GM12878 (cell line): ENCODE measurements at regions not wholly inside any gene's neighbourhood (a gene's known extent, or its start where the extent isn't known, plus 50 kb on each side); places are given as distances from the start of the nearest gene placed in this dataset.

ENCODE experiments used
- ATAC-seq: fragments of 200-7000 bp; cut with Tn5 transposase; 3 replicates; pipeline ENCODE4 v1.9.1; 2020; ENCODE audit warnings: mild to moderate bottlenecking, moderate library complexity
- BruUV-seq: library from RNA; stranded (reverse); fragments of 400-500 nt; replicated peaks from 2 replicates; lab custom pipeline; 2021; lab: Mats Ljungman, UMichigan
- CTCF ChIA-PET: fragments of 300-600 bp; sonication (Branson Sonifier 250); formaldehyde crosslinking; extraction: SDS; loops from one replicate; lab custom pipeline; 2021; ENCODE audit warnings: inconsistent platforms; lab: Yijun Ruan, JAX
- POLR2A ChIA-PET: fragments of 350-600 bp; formaldehyde crosslinking; extraction: SDS; loops from one replicate; lab custom pipeline; 2021; ENCODE audit warnings: inconsistent platforms; lab: Charles Lee
- RAD21 ChIA-PET: fragments of 300-600 bp; sonication (Branson Sonifier 250); formaldehyde crosslinking; loops from one replicate; lab custom pipeline; 2023; ENCODE audit warnings: antibody characterized with exemption; ENCODE audit not compliant: unreplicated experiment; lab: Charles Lee
- SMC1A ChIA-PET: fragments of 300-600 bp; sonication (Branson Sonifier 250); formaldehyde crosslinking; loops from one replicate; lab custom pipeline; 2023; ENCODE audit not compliant: unreplicated experiment, uncharacterized antibody; lab: Charles Lee
- DNase-seq: peaks from one replicate; pipeline ENCODE4 v3.0.0-alpha.2; 2011; ENCODE audit warnings: low read depth, low spot score
- FAIRE-seq: peaks from 3 replicates; lab custom pipeline; 2011; peaks lifted over from hg19 to GRCh38; lab: Jason Lieb, UNC
- H2AFZ ChIP-seq: 2 replicates; pipeline ENCODE4 v1.6.0; 2011; ENCODE audit warnings: low read depth, low read length, control low read depth; ENCODE audit not compliant: control insufficient read depth
- H3K27ac ChIP-seq: 2 replicates; pipeline ENCODE4 v1.5.1; 2011; ENCODE audit warnings: control low read depth; ENCODE audit not compliant: control insufficient read depth, insufficient read depth
- H3K27me3 ChIP-seq, 2 experiments: replicated peaks in 1 of 2; 2 replicates each; pipeline versions ENCODE4 v1.6.0 to v1.6.1; 2011; ENCODE audit warnings: low read length in 1 of 2; ENCODE audit not compliant: control insufficient read depth in 2 of 2, insufficient read depth in 2 of 2
- H3K36me3 ChIP-seq, 2 experiments: 2 replicates each; pipeline ENCODE4 v1.5.1; 2011; ENCODE audit warnings: low read length in 1 of 2; ENCODE audit not compliant: control insufficient read depth in 2 of 2, insufficient read depth in 2 of 2
- H3K4me1 ChIP-seq: 2 replicates; pipeline ENCODE4 v1.6.1; 2011; ENCODE audit warnings: mild to moderate bottlenecking, low read length, moderate library complexity, mixed read lengths; ENCODE audit not compliant: control insufficient read depth, insufficient read depth
- H3K4me2 ChIP-seq: 2 replicates; pipeline ENCODE4 v1.6.0; 2011; ENCODE audit warnings: control low read depth; ENCODE audit not compliant: control insufficient read depth, insufficient read depth
- H3K4me3 ChIP-seq: fragments of 200-600 bp; sonication (generic); 2 replicates; pipeline ENCODE4 v1.5.1; 2016
- H3K79me2 ChIP-seq: 2 replicates; pipeline ENCODE4 v1.6.0; 2011; ENCODE audit warnings: low read length; ENCODE audit not compliant: control insufficient read depth, insufficient read depth
- H3K9ac ChIP-seq: 2 replicates; pipeline ENCODE4 v1.8.0; 2011; ENCODE audit warnings: low read length, control low read depth, mixed read lengths; ENCODE audit not compliant: control insufficient read depth, insufficient read depth
- H3K9me3 ChIP-seq: replicated peaks from 3 replicates; pipeline ENCODE4 v1.5.1; 2011; ENCODE audit warnings: mild to moderate bottlenecking, low read length; ENCODE audit not compliant: control insufficient read depth, insufficient read depth
- H4K20me1 ChIP-seq: 2 replicates; pipeline ENCODE4 v1.6.0; 2011; ENCODE audit not compliant: control insufficient read depth, insufficient read depth
- ATF3 ChIP-seq: IDR thresholded peaks from 2 replicates; pipeline ENCODE4 v1.6.1; 2011; ENCODE audit warnings: low read depth, mild to moderate bottlenecking, low read length, moderate library complexity, borderline replicate concordance; ENCODE audit errors: extremely low read depth
- BRCA1 ChIP-seq: IDR thresholded peaks from 2 replicates; pipeline ENCODE4 v1.6.1; 2011; ENCODE audit warnings: low read depth, low read length, improper control_type of control experiment
- E2F4 ChIP-seq: IDR thresholded peaks from 2 replicates; pipeline ENCODE4 v1.6.1; 2012; ENCODE audit warnings: low read depth, low read length, improper control_type of control experiment
- ELK1 ChIP-seq: IDR thresholded peaks from 2 replicates; pipeline ENCODE4 v1.6.1; 2012; ENCODE audit warnings: low read depth, low read length, improper control_type of control experiment
- IKZF1 ChIP-seq: fragments of 450-650 bp; conservative IDR thresholded peaks from 2 replicates; pipeline ENCODE4 v1.6.1; 2017; ENCODE audit warnings: antibody characterized with exemption, mild to moderate bottlenecking
- LARP7 ChIP-seq: fragments of 450-650 bp; IDR thresholded peaks from 2 replicates; pipeline ENCODE4 v1.6.1; 2017; ENCODE audit warnings: mild to moderate bottlenecking
- NBN ChIP-seq: fragments of 450-650 bp; IDR thresholded peaks from 2 replicates; pipeline ENCODE4 v1.6.1; 2016
- NR2C1 ChIP-seq: fragments of 450-650 bp; IDR thresholded peaks from 2 replicates; pipeline ENCODE4 v1.6.1; 2017; ENCODE audit warnings: antibody characterized with exemption, mild to moderate bottlenecking, moderate library complexity
- PBX3 ChIP-seq: IDR thresholded peaks from 2 replicates; pipeline ENCODE4 v1.6.1; 2011; ENCODE audit warnings: mild to moderate bottlenecking, low read depth, low read length, moderate library complexity; ENCODE audit not compliant: insufficient replicate concordance
- POU2F2 ChIP-seq: IDR thresholded peaks from 3 replicates; pipeline ENCODE4 v1.6.1; 2011; ENCODE audit warnings: low read depth, mild to moderate bottlenecking, low read length, borderline replicate concordance
- RB1 ChIP-seq: fragments of 450-650 bp; formaldehyde crosslinking; IDR thresholded peaks from 2 replicates; pipeline ENCODE4 v1.6.1; 2017; ENCODE audit warnings: mild to moderate bottlenecking, borderline replicate concordance
- TCF3 ChIP-seq: IDR thresholded peaks from 2 replicates; pipeline ENCODE4 v1.6.1; 2012; ENCODE audit warnings: low read depth, mild to moderate bottlenecking, low read length, borderline replicate concordance; ENCODE audit not compliant: insufficient read depth
- WRNIP1 ChIP-seq: IDR thresholded peaks from 2 replicates; pipeline ENCODE4 v1.6.1; 2011; ENCODE audit warnings: low read depth, low read length, improper control_type of control experiment, borderline replicate concordance
- ZNF217 ChIP-seq: fragments of 450-650 bp; IDR thresholded peaks from 2 replicates; pipeline ENCODE4 v1.6.1; 2017; ENCODE audit warnings: antibody characterized with exemption, mild to moderate bottlenecking
- WGBS: methylation state at CpG from one replicate; pipeline ENCODE4 v1.1.6; 2016; ENCODE audit warnings: low lambda C conversion rate; ENCODE audit not compliant: insufficient replicate concordance, insufficient coverage; ENCODE audit errors: missing lambda C conversion rate; 5-methylcytosine and 5-hydroxymethylcytosine counted together
- in situ Hi-C: fragments of 300-500 bp; cut with MboI; formaldehyde crosslinking; loops from 9 replicates; pipeline ENCODE4 v1.14.3; 2018; ENCODE audit warnings: mixed read lengths
- intact Hi-C: fragments of 100-400 bp; cut with micrococcal nuclease; formaldehyde crosslinking; loops from one replicate; pipeline ENCODE4 v1.14.2; 2022; ENCODE audit not compliant: unreplicated experiment

- no peak overlapping the region for H3K4me2 ChIP-seq
- intact Hi-C loops = no loop called here
- CTCF ChIA-PET = no interaction called here
- DNase-seq = no peak
- H3K36me3 ChIP-seq = no peaks in the 10 kb centered on the region
- H3K9ac ChIP-seq = no peak overlapping the region
- H3K4me3 ChIP-seq = no peak overlapping the region
- H2AFZ ChIP-seq = no peak overlapping the region
- POLR2A ChIA-PET = no interaction called here
- no TSS peak for BruUV-seq
- in situ Hi-C loops = no loop called here
- H3K27me3 ChIP-seq = no peaks in the 10 kb centered on the region
- RAD21 ChIA-PET = no interaction called here
- no peaks in the 10 kb centered on the region for H3K9me3 ChIP-seq
- no peak overlapping the region for H3K27ac ChIP-seq
- ATAC-seq = no peak
- no peaks in the 10 kb centered on the region for H3K4me1 ChIP-seq
- 6% methylated on average over 3 of the region's 3 CpGs for WGBS
- no peaks in the 10 kb centered on the region for H3K79me2 ChIP-seq
- SMC1A ChIA-PET = interaction anchor here (0.5 kb wide), 1 partner anchor 40 kb away, joined by 3 read pairs; no protein-coding TSS in a partner anchor
- no peaks in the 10 kb centered on the region for H4K20me1 ChIP-seq
- no peak for FAIRE-seq
- no peak for TF ChIP-seq E2F4
- TF ChIP-seq WRNIP1 = no peak
- no peak for TF ChIP-seq PBX3
- no peak for TF ChIP-seq ELK1
- TF ChIP-seq ZNF217 = no peak
- no peak for TF ChIP-seq ATF3
- no peak for TF ChIP-seq NR2C1
- TF ChIP-seq RB1 = no peak
- no peak for TF ChIP-seq LARP7
- no peak for TF ChIP-seq NBN
- no peak for TF ChIP-seq IKZF1
- no peak for TF ChIP-seq BRCA1
- no peak for TF ChIP-seq TCF3
- no peak for TF ChIP-seq POU2F2
These were observed 81.4 kb downstream of the ADCYAP1 start for GRCh38 chr18:986051-986450.
